HepG2 (cell line): ENCODE measurements at regions not wholly inside any gene's neighbourhood (a gene's known extent, or its start where the extent isn't known, plus 50 kb on each side); places are given as distances from the start of the nearest gene placed in this dataset.

Experiments used
- ATAC-seq: fragments of 200-7000 bp; cut with Tn5 transposase; 3 replicates; pipeline ENCODE4 v1.9.1; 2020; ENCODE audit warnings: mild to moderate bottlenecking, moderate library complexity
- BruUV-seq: library from RNA; stranded (reverse); fragments of 400-500 nt; replicated peaks from 2 replicates; lab custom pipeline; 2021; lab: Mats Ljungman, UMichigan
- CTCF ChIA-PET: fragments of 300-600 bp; formaldehyde crosslinking; extraction: SDS; loops from one replicate; lab custom pipeline; 2021; ENCODE audit warnings: low total read pairs, inconsistent platforms, low intra/inter-chr PET ratio; lab: Yijun Ruan, JAX
- POLR2A ChIA-PET: fragments of 350-600 bp; sonication (Branson Sonifier 250); formaldehyde crosslinking; loops from one replicate; lab custom pipeline; 2020; ENCODE audit warnings: antibody characterized with exemption, inconsistent platforms; lab: Yijun Ruan, JAX
- DNase-seq: peaks from one replicate; pipeline ENCODE4 v3.0.0-alpha.2; 2015; ENCODE audit warnings: low spot score
- FAIRE-seq: peaks from 3 replicates; lab custom pipeline; 2011; peaks lifted over from hg19 to GRCh38; lab: Jason Lieb, UNC
- H2AFZ ChIP-seq: one replicate; pipeline ENCODE4 v1.6.1; 2011; ENCODE audit warnings: low read length, inconsistent platforms
- H3K27ac ChIP-seq: fragments of 300-600 bp; 3 replicates; pipeline ENCODE4 v1.8.0; 2011; ENCODE audit warnings: mixed run types, mild to moderate bottlenecking, mixed read lengths, low read length, inconsistent platforms; ENCODE audit not compliant: insufficient read depth; ENCODE audit errors: extremely low read length
- H3K27me3 ChIP-seq, 2 experiments: fragments of 200-600 bp in 1 of 2; 2 replicates in 1 of 2; 3 replicates in 1 of 2; pipeline versions ENCODE4 v1.6.0 to v1.8.0; 2011; ENCODE audit warnings: low read length in 2 of 2, mild to moderate bottlenecking in 2 of 2, moderate library complexity in 2 of 2, inconsistent platforms in 1 of 2; ENCODE audit not compliant: insufficient read depth in 2 of 2, control insufficient read depth in 1 of 2
- H3K36me3 ChIP-seq, 2 experiments: fragments of 200-600 bp in 1 of 2; replicated peaks in 1 of 2; 2 replicates in 1 of 2; 3 replicates in 1 of 2; pipeline versions ENCODE4 v1.5.1 to v1.8.0; 2011; ENCODE audit warnings: low read length in 2 of 2, inconsistent platforms in 1 of 2; ENCODE audit not compliant: insufficient read depth in 2 of 2, control insufficient read depth in 1 of 2
- H3K4me1 ChIP-seq: 2 replicates; pipeline ENCODE4 v1.5.1; 2012; ENCODE audit warnings: low read length, inconsistent platforms; ENCODE audit not compliant: insufficient read depth
- H3K4me2 ChIP-seq: 2 replicates; pipeline ENCODE4 v1.6.0; 2011; ENCODE audit warnings: low read depth, low read length, inconsistent platforms
- H3K4me3 ChIP-seq, 3 experiments: fragments of 200-600 bp in 1 of 3; sonication (generic), shearing (Covaris generic) in 1 of 3; replicated peaks in 1 of 3; 2 replicates each; pipeline ENCODE4 v1.5.1; 2011 to 2016; ENCODE audit warnings: low read length in 3 of 3, inconsistent platforms in 2 of 3, low read depth in 2 of 3, mild to moderate bottlenecking in 2 of 3, control low read depth in 1 of 3, mixed read lengths in 1 of 3; ENCODE audit not compliant: insufficient read depth in 1 of 3
- H3K79me2 ChIP-seq: one replicate; pipeline ENCODE4 v1.6.1; 2011; ENCODE audit warnings: low read length, inconsistent platforms; ENCODE audit not compliant: insufficient read depth
- H3K9ac ChIP-seq: 2 replicates; pipeline ENCODE4 v1.6.0; 2011; ENCODE audit warnings: mild to moderate bottlenecking, low read depth, low read length, inconsistent platforms; ENCODE audit not compliant: insufficient read depth
- H3K9me3 ChIP-seq: 2 replicates; pipeline ENCODE4 v1.5.1; 2012; ENCODE audit warnings: mild to moderate bottlenecking, low read length
- H4K20me1 ChIP-seq: 2 replicates; pipeline ENCODE4 v1.6.0; 2011; ENCODE audit warnings: inconsistent platforms, mild to moderate bottlenecking, low read length, moderate library complexity; ENCODE audit not compliant: insufficient read depth
- EED ChIP-seq: sonication (generic); formaldehyde crosslinking; IDR thresholded peaks from 2 replicates; pipeline ENCODE4 v1.5.0; 2020; ENCODE audit warnings: mild to moderate bottlenecking, missing genetic modification reagents
- FOXK1 ChIP-seq: sonication (generic); formaldehyde crosslinking; IDR thresholded peaks from 2 replicates; pipeline ENCODE4 v1.4.0; 2020; ENCODE audit warnings: low read depth, missing genetic modification reagents, borderline replicate concordance
- HNRNPK ChIP-seq: fragments of 200-400 bp; formaldehyde crosslinking; IDR thresholded peaks from 2 replicates; pipeline ENCODE4 v1.6.1; 2018; ENCODE audit warnings: low read length, low read depth, moderate library complexity, mild to moderate bottlenecking; ENCODE audit not compliant: poor library complexity, severe bottlenecking
- MED8 ChIP-seq: sonication (generic); formaldehyde crosslinking; IDR thresholded peaks from 2 replicates; pipeline ENCODE4 v1.8.1; 2023; ENCODE audit warnings: mild to moderate bottlenecking, missing genetic modification reagents; ENCODE audit not compliant: insufficient replicate concordance
- RAD21 ChIP-seq: fragments of 450-650 bp; formaldehyde crosslinking; IDR thresholded peaks from 2 replicates; pipeline ENCODE4 v1.5.0; 2020; ENCODE audit warnings: mild to moderate bottlenecking
- SKI ChIP-seq: fragments of 450-650 bp; IDR thresholded peaks from one replicate; pipeline ENCODE4 v1.6.1; 2018; ENCODE audit warnings: mild to moderate bottlenecking; ENCODE audit not compliant: partially characterized antibody
- SMC3 ChIP-seq: IDR thresholded peaks from 2 replicates; pipeline ENCODE4 v1.6.1; 2011; ENCODE audit warnings: low read length, improper control_type of control experiment
- SRF ChIP-seq: IDR thresholded peaks from 2 replicates; pipeline ENCODE4 v1.6.1; 2011; ENCODE audit warnings: mild to moderate bottlenecking, low read depth, low read length, moderate library complexity
- STAG1 ChIP-seq: sonication (generic); formaldehyde crosslinking; IDR thresholded peaks from 2 replicates; pipeline ENCODE4 v1.4.0; 2020; ENCODE audit warnings: missing genetic modification reagents
- ZNF224 ChIP-seq: sonication (generic); formaldehyde crosslinking; IDR thresholded peaks from 2 replicates; pipeline ENCODE4 v1.5.0; 2020; ENCODE audit warnings: mild to moderate bottlenecking, missing genetic modification reagents
- ZNF75D ChIP-seq: sonication (generic); formaldehyde crosslinking; IDR thresholded peaks from 2 replicates; pipeline ENCODE4 v1.8.1; 2023; ENCODE audit warnings: missing genetic modification reagents, mild to moderate bottlenecking, borderline replicate concordance
- WGBS: methylation state at CpG from one replicate; pipeline ENCODE4 v1.1.6; 2017; ENCODE audit warnings: low lambda C conversion rate; 5-methylcytosine and 5-hydroxymethylcytosine counted together
- in situ Hi-C: cut with HindIII; loops from 2 replicates; pipeline ENCODE4 v1.10.0; 2017; ENCODE audit warnings: low pct_unique_long_range_greater_than_20kb; ENCODE audit not compliant: extremely low pct_ligation_motif_present
- intact Hi-C: fragments of 100-400 bp; cut with micrococcal nuclease; formaldehyde crosslinking; loops from one replicate; pipeline ENCODE4 v1.10.0; 2022; ENCODE audit not compliant: unreplicated experiment
- TF ChIP-seq, protein P1 (sequence below): sonication (generic); formaldehyde crosslinking; IDR thresholded peaks from 2 replicates; pipeline ENCODE4 v1.4.0; 2020; ENCODE audit warnings: missing genetic modification reagents
- TF ChIP-seq, protein P2 (sequence below): sonication (generic); formaldehyde crosslinking; IDR thresholded peaks from 2 replicates; pipeline ENCODE4 v1.5.0; 2020; ENCODE audit warnings: mild to moderate bottlenecking, missing genetic modification reagents, moderate library complexity
- TF ChIP-seq, protein P3 (sequence below): fragments of 450-650 bp; IDR thresholded peaks from 2 replicates; pipeline ENCODE4 v1.6.1; 2017; ENCODE audit warnings: mild to moderate bottlenecking
- TF ChIP-seq, protein P4 (sequence below): sonication (generic); formaldehyde crosslinking; IDR thresholded peaks from 2 replicates; pipeline ENCODE4; 2020; ENCODE audit warnings: missing genetic modification reagents, mild to moderate bottlenecking, borderline replicate concordance

DNA sequence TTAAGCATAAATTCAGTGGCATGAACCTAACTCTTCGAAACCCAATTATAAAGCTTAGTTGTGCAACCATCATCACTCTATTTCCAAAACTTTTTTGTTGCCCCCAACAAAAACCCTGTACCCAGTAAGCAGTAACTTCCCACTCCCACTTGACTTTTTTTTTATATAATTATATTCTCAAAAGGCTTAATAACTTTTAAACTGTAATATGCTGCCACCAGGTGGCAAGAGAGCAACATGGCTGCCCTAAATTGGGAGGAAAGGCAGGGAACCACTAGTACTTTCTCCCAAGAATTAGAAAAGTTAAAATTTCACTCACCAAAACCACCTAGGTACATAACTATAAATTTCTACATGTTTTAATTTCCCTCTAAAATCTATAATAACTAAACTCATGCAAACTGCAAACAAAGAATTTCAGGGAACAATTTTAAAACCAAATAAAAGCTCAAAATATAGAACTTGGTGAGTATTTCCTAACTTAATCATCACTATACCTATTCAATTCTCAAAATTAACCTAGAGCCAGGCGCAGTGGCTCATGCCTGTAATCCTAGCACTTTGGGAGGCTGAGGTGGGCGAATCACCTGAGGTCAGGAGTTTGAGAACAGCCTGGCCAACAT lies 50.2 kb upstream of the RNF38 start:
- H3K4me1 ChIP-seq, result peaks cover 14% of the 10 kb centered on the region
- intact Hi-C loops (loop anchor here (1.0 kb wide), 1 partner anchor 43 kb away; no protein-coding TSS in a partner anchor), in situ Hi-C loops (no loop called here)
- no peak overlapping the region for H2AFZ ChIP-seq
- no TSS peak for BruUV-seq
- H3K27ac ChIP-seq, result no peak overlapping the region
- WGBS, result 94% methylated on average over 3 of the region's 3 CpGs
- POLR2A ChIA-PET, result interaction anchor here (1.3 kb wide), 1 partner anchor 43 kb away, joined by 7 read pairs; no protein-coding TSS in a partner anchor
- no peak overlapping the region for H3K4me2 ChIP-seq
- H3K36me3 ChIP-seq, result no peaks in the 10 kb centered on the region
- H3K27me3 ChIP-seq, result no peaks in the 10 kb centered on the region
- no peak overlapping the region for H3K9ac ChIP-seq
- H3K9me3 ChIP-seq, result no peaks in the 10 kb centered on the region
- H3K4me3 ChIP-seq, result no peak overlapping the region
- no peaks in the 10 kb centered on the region for H4K20me1 ChIP-seq
- DNase-seq (peak; percentile 66), ATAC-seq (no peak), FAIRE-seq (peak; percentile 49)
- peaks cover 5% of the 10 kb centered on the region for H3K79me2 ChIP-seq
- CTCF ChIA-PET, result interaction anchor here (0.6 to 4.2 kb wide), 3 partner anchors 44 to 105 kb away, joined by 3 to 106 read pairs (median 9); no protein-coding TSS in a partner anchor
- TF ChIP-seq SMC3, result peak; percentile 84
- TF ChIP-seq EED (CRISPR knock-in tag), result no peak
- TF ChIP-seq FOXK1 (CRISPR knock-in tag), result no peak
- no peak for TF ChIP-seq HNRNPK
- no peak for TF ChIP-seq ZNF75D (CRISPR knock-in tag)
- no peak for TF ChIP-seq ZNF224
- TF ChIP-seq, protein P1, sequence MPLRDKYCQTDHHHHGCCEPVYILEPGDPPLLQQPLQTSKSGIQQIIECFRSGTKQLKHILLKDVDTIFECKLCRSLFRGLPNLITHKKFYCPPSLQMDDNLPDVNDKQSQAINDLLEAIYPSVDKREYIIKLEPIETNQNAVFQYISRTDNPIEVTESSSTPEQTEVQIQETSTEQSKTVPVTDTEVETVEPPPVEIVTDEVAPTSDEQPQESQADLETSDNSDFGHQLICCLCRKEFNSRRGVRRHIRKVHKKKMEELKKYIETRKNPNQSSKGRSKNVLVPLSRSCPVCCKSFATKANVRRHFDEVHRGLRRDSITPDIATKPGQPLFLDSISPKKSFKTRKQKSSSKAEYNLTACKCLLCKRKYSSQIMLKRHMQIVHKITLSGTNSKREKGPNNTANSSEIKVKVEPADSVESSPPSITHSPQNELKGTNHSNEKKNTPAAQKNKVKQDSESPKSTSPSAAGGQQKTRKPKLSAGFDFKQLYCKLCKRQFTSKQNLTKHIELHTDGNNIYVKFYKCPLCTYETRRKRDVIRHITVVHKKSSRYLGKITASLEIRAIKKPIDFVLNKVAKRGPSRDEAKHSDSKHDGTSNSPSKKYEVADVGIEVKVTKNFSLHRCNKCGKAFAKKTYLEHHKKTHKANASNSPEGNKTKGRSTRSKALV (CRISPR knock-in tag), result no peak
- TF ChIP-seq, protein P2, sequence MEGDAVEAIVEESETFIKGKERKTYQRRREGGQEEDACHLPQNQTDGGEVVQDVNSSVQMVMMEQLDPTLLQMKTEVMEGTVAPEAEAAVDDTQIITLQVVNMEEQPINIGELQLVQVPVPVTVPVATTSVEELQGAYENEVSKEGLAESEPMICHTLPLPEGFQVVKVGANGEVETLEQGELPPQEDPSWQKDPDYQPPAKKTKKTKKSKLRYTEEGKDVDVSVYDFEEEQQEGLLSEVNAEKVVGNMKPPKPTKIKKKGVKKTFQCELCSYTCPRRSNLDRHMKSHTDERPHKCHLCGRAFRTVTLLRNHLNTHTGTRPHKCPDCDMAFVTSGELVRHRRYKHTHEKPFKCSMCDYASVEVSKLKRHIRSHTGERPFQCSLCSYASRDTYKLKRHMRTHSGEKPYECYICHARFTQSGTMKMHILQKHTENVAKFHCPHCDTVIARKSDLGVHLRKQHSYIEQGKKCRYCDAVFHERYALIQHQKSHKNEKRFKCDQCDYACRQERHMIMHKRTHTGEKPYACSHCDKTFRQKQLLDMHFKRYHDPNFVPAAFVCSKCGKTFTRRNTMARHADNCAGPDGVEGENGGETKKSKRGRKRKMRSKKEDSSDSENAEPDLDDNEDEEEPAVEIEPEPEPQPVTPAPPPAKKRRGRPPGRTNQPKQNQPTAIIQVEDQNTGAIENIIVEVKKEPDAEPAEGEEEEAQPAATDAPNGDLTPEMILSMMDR, result peak; percentile 58
- TF ChIP-seq SRF, result no peak
- TF ChIP-seq, protein P3, sequence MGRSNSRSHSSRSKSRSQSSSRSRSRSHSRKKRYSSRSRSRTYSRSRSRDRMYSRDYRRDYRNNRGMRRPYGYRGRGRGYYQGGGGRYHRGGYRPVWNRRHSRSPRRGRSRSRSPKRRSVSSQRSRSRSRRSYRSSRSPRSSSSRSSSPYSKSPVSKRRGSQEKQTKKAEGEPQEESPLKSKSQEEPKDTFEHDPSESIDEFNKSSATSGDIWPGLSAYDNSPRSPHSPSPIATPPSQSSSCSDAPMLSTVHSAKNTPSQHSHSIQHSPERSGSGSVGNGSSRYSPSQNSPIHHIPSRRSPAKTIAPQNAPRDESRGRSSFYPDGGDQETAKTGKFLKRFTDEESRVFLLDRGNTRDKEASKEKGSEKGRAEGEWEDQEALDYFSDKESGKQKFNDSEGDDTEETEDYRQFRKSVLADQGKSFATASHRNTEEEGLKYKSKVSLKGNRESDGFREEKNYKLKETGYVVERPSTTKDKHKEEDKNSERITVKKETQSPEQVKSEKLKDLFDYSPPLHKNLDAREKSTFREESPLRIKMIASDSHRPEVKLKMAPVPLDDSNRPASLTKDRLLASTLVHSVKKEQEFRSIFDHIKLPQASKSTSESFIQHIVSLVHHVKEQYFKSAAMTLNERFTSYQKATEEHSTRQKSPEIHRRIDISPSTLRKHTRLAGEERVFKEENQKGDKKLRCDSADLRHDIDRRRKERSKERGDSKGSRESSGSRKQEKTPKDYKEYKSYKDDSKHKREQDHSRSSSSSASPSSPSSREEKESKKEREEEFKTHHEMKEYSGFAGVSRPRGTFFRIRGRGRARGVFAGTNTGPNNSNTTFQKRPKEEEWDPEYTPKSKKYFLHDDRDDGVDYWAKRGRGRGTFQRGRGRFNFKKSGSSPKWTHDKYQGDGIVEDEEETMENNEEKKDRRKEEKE, result no peak
- no peak for TF ChIP-seq SKI
- no peak for TF ChIP-seq MED8 (CRISPR knock-in tag)
- peak; percentile 50 for TF ChIP-seq RAD21 (CRISPR knock-in tag)
- TF ChIP-seq, protein P4, sequence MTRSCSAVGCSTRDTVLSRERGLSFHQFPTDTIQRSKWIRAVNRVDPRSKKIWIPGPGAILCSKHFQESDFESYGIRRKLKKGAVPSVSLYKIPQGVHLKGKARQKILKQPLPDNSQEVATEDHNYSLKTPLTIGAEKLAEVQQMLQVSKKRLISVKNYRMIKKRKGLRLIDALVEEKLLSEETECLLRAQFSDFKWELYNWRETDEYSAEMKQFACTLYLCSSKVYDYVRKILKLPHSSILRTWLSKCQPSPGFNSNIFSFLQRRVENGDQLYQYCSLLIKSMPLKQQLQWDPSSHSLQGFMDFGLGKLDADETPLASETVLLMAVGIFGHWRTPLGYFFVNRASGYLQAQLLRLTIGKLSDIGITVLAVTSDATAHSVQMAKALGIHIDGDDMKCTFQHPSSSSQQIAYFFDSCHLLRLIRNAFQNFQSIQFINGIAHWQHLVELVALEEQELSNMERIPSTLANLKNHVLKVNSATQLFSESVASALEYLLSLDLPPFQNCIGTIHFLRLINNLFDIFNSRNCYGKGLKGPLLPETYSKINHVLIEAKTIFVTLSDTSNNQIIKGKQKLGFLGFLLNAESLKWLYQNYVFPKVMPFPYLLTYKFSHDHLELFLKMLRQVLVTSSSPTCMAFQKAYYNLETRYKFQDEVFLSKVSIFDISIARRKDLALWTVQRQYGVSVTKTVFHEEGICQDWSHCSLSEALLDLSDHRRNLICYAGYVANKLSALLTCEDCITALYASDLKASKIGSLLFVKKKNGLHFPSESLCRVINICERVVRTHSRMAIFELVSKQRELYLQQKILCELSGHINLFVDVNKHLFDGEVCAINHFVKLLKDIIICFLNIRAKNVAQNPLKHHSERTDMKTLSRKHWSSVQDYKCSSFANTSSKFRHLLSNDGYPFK, result no peak
- TF ChIP-seq STAG1 (CRISPR knock-in tag), result peak; percentile 72
